ENCODE measurements at regions not wholly inside any gene's neighbourhood (a gene's known extent, or its start where the extent isn't known, plus 50 kb on each side); places are given as distances from the start of the nearest gene placed in this dataset.
"Not testable (repeated sequence)": the region's sequence is repeated elsewhere in the genome, so short reads cannot be mapped to it uniquely, and the experiment has no call there.

GRCh38 chr9:32130709-32131108 is 253.7 kb upstream of the ACO1 start (continued):
- peak; percentile 36; the same call in 1 of the 2 replicates for TF ChIP-seq ZBTB40 (IDR thresholded peaks at IDR 0.05)
- not testable (repeated sequence) for TF ChIP-seq ZBTB40 (CRISPR knock-in tag; IDR thresholded peaks at IDR 0.05); NR2F6 (IDR thresholded peaks at IDR 0.05); EP300 (CRISPR knock-in tag; IDR thresholded peaks at IDR 0.05; ENCODE audit: borderline replicate concordance); CREM (CRISPR knock-in tag; IDR thresholded peaks at IDR 0.05)
- TF ChIP-seq TCF7 (IDR thresholded peaks at IDR 0.05; ENCODE audit: low read depth), result peak; percentile 80
- 0 out of 2 replicates have a peak, but pooled peaks have one; percentile 24 for TF ChIP-seq NR2F6 (CRISPR knock-in tag; IDR thresholded peaks at IDR 0.05)
- peak; percentile 50; the same call in 1 of the 2 replicates for TF ChIP-seq THAP11 (CRISPR knock-in tag; IDR thresholded peaks at IDR 0.05)
- TF ChIP-seq EP300 (IDR thresholded peaks at IDR 0.05; ENCODE audit: low read depth in 2 of 2, low read length in 2 of 2), result peak; percentile 36 to 64; a peak in 2 of 4 replicates
- TF ChIP-seq EHMT2 (IDR thresholded peaks at IDR 0.05; ENCODE audit: borderline replicate concordance, low read depth, low read length), result peak; percentile 45; the same call in 1 of the 2 replicates
- TF ChIP-seq HNF4A (CRISPR knock-in tag; IDR thresholded peaks at IDR 0.05), result peak; percentile 77
- TF ChIP-seq CREM (IDR thresholded peaks at IDR 0.05), result peak; percentile 42; the same call in 1 of the 2 replicates
- TF ChIP-seq RXRB (CRISPR knock-in tag; IDR thresholded peaks at IDR 0.05; ENCODE audit: borderline replicate concordance), result peak; percentile 78
- TF ChIP-seq SOX13 (IDR thresholded peaks at IDR 0.05), result peak; percentile 35; the same call in 1 of the 2 replicates
- TF ChIP-seq SOX13 (CRISPR knock-in tag; conservative IDR thresholded peaks at IDR 0.05 in 1 of 2, IDR thresholded peaks at IDR 0.05 in 1 of 2), result peak in 1 of 2 experiments; percentile 87; a peak in 2 of 4 replicates
- TF ChIP-seq MNT (IDR thresholded peaks at IDR 0.05), result 0 out of 2 replicates have a peak, but pooled peaks have one; percentile 10
- TF ChIP-seq CEBPG (CRISPR knock-in tag; IDR thresholded peaks at IDR 0.05), result peak; percentile 75
- TF ChIP-seq GATAD2A (CRISPR knock-in tag; IDR thresholded peaks at IDR 0.05), result peak; percentile 89
- TF ChIP-seq NCOA2 (CRISPR knock-in tag; IDR thresholded peaks at IDR 0.05), result peak; percentile 64
- TF ChIP-seq RARA (CRISPR knock-in tag; IDR thresholded peaks at IDR 0.05), result peak; percentile 55; the same call in 1 of the 2 replicates
- TF ChIP-seq BCL6 (CRISPR knock-in tag; IDR thresholded peaks at IDR 0.05), result peak; percentile 39; the same call in 1 of the 2 replicates
